GM18505 (cell line): ENCODE measurements at regions not wholly inside any gene's neighbourhood (a gene's known extent, or its start where the extent isn't known, plus 50 kb on each side); places are given as distances from the start of the nearest gene placed in this dataset.

Experiments used
- ATAC-seq: cut with Tn5 transposase; IDR thresholded peaks from one replicate; pipeline ENCODE4 v1.9.1; 2021; ENCODE audit not compliant: unreplicated experiment
- POLR2A ChIP-seq: IDR thresholded peaks from 4 replicates; pipeline ENCODE4 v1.6.1; 2011; ENCODE audit warnings: borderline replicate concordance; ENCODE audit not compliant: insufficient read depth, insufficient read length; ENCODE audit errors: extremely low read depth

DNA sequence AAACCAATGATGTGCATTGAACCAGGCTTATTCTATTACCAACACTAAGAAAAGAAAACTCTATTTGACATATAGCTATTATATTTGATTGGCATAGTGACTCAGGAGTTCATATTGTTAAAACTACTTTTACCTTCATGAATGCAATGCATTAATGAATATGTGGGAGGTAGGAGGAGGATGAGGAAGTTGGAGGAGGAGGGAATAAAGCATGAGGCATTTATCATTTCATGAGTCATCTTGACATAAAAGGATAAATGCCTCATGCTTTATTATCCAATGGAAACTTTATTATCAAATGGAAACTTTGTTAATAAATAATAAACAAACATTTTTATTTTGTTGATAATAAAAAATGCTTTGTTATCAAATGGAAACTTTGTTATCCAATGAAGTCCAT, 116.5 kb downstream of the SPRY2 start:
- TF ChIP-seq POLR2A, result no peak
- no peak for ATAC-seq

DNA sequence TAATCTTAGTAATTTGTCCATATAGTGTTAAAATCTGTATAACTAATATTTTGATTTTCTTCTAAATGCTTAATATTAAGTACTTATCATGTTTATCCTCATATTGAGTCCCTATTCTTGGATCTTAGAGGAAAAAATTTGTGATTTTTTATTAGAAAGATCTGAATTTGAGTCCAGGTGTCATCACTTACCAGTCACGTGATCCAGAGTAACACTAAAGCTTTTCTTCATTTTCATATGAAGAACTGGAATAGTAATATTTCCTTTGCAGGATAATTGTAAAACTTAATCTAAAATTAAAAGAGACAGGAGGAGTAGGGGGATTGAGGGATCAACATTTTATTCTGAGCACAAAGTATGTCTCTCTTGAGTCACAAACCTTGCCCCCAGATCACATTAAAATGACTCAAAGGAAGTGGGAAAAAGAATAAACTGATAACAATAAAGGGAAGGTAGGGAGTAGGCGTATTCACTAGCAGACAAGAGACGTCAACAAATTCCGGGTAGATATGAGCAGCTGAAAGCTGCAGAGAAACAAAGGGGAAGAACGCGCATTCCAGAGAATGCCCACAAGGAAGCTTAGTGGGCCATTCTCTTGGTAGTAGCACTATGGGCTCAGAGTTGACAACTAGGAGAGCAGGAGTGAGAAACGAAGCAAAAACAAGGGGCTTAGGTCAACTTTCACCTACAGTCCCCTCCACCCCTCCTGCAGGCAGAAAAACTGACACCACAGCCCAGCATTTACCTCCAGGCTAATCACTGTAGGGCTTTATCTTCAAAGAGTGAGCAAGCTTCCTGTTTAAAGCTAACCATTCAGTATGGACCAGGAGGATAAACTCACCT, 123.1 kb downstream of the SPRY2 start:
- ATAC-seq, result no peak
- no peak for TF ChIP-seq POLR2A

DNA sequence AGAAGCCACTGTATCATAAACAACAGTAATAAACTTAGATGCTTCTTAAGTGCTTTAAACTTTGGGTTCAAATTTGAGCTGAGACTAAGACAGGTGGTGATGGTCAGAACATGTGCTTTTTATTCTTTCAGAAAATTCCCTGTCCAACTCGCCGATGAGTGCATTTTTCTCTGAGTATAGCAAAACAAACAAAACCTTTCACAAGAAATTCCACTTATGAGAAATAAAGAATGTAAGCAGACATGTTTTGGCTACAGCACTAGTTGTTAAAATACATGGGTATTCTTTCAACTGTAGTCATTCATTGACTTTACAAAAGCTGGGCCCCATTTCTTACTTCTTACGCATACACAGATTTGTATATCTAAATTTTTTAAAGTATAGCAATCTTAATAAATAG, 125.6 kb downstream of the SPRY2 start:
- no peak for TF ChIP-seq POLR2A
- no peak for ATAC-seq

DNA sequence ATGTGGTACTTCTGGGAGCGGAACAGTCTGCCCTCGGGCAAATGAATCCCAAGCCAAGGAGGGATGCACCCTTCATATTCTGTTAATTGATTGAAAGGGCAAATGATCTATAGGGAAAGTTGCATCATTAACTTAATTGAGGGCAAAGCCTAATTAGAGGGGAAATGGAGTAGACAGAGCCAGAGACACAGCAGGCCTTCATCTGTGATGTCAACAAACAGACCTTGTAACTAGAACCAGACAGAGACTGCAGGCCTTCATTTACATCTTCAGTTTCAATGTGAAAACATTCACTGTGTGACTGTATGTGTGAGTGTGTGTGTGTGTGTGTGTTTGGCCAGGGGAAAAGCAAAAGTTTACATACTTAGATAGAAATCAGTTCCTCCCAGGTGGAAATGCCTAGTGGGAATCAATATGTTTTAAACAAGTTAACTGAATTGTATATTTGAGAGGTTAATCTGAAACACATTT, 126.4 kb downstream of the SPRY2 start:
- TF ChIP-seq POLR2A, result no peak
- ATAC-seq, result no peak

DNA sequence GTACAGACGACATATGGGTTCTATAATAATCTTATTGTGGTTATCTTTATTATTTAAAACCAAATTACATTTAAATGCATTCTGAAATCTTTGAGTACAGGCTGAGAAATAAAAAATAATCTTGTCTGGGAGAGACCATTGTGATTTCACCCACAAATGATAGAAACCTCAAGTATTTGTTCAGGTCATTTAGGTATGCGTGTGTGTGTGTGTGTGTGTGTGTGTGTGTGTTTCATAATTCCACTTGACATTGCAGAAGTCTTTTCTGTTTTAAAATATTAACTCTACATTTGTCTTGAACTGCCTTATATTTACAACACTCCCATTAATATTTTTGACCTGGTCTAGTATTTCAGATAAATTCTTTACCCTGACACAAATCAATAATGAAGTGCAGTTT, 126.9 kb downstream of the SPRY2 start:
- no peak for ATAC-seq
- no peak for TF ChIP-seq POLR2A

DNA sequence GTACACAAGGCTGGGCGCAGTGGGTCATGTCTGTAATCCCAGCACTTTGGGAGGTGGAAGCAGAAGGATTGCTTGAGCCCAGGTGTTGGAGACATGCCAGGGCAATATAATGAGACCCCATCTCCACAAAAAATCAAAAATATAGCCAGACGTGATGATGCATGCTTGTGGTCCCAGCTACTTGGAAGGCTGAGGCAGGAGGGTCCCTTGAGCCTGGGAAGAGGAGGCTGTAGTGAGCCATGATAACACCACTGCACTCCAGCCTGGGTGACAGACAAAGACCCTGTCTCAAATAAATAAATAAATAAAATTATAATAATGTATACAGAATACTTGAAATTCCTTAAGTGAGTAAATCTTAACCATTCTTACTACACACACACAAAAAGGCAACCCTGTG, 127.7 kb downstream of the SPRY2 start:
- ATAC-seq, result no peak
- TF ChIP-seq POLR2A, result no peak

DNA sequence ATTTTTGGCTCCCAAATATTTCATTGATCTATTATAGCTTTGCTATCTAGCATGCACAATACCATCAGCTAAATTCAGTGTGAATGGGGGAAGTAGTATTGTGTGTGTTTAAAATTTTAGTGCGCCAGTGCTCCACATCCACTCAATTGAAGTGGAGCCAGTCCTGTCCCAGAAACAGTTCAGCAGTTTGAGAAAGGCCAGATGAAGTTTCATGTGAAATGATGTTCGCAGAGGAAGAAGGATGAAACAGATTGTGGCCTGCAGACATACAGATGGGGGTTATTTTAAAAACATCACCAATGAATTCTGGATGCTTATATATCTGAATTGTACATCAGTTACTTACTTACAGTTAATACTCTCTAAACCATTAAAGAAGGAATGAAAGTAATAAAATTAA, 129.4 kb downstream of the SPRY2 start:
- ATAC-seq, result no peak
- no peak for TF ChIP-seq POLR2A

DNA sequence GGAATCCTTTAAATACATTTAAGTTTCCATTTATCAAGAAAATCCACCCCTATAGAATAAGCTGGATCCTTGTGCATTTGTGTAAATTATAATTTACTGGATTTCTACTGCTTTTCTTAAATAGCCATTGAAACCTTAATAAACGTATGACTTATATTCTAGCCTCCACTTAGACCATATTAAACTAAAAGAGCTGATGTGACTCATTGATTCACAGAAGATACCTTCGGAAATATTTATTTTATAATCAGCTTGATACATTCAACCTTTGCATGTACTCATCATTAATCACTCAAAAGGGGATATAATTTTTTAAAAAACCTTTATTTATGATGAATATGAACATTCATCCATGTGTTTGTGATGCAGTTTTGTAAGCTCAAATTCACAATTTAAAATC, 136.3 kb downstream of the SPRY2 start:
- TF ChIP-seq POLR2A, result no peak
- ATAC-seq, result no peak

DNA sequence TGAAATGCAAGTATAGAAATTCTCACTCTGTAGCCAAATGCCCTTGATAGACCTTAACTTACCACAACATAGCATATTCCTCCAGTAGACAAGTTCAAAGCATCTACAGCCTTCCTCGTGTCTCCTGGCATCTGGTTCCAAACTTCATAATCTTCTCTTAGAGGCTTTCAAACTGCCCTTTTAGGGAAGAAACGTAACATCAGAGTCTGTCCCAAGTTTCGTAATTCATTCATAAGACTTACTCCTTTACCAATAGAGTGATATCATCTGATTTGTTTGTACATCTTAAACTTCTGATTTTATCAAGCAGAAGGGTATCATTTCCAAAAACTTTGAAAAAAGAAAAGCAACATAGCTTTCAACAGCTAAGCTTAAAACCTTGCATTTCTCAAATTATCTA, 137.4 kb downstream of the SPRY2 start:
- no peak for ATAC-seq
- TF ChIP-seq POLR2A, result no peak

DNA sequence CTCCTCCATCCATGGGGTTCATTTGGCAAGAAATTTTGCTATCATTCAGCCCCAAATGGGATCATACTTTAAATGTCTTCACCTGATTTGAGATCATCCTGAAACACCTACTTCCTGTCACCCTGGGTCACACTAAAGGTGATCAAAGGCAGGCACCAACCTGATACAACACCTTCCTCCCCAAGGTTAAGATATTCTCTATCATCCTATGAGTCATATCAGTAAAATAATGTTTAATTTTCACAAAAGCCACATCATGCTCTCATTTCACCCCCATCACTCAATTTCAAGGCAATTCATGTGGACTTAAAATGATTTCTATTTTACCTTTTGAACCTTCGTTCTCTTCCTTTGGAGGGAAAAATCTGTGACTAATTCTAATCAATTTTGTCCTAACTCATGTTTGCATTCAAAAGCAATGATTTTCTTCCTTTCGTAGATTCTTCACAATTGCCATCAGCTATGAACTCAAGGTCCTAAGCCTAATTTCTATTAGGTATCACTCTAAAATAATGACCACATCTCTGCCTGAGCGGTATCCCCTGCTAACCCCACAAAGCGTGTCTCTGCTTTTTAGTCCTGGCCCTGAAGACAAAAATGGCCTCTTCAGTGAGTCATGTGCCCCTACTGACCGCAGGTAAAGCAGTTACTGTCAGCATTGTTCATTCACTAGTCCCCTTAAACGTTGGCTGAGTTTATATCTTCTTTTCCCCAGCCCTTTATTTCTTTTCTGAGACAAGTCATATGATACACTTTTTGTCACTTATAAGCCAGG, 139.0 kb downstream of the SPRY2 start:
- no peak for ATAC-seq
- no peak for TF ChIP-seq POLR2A

DNA sequence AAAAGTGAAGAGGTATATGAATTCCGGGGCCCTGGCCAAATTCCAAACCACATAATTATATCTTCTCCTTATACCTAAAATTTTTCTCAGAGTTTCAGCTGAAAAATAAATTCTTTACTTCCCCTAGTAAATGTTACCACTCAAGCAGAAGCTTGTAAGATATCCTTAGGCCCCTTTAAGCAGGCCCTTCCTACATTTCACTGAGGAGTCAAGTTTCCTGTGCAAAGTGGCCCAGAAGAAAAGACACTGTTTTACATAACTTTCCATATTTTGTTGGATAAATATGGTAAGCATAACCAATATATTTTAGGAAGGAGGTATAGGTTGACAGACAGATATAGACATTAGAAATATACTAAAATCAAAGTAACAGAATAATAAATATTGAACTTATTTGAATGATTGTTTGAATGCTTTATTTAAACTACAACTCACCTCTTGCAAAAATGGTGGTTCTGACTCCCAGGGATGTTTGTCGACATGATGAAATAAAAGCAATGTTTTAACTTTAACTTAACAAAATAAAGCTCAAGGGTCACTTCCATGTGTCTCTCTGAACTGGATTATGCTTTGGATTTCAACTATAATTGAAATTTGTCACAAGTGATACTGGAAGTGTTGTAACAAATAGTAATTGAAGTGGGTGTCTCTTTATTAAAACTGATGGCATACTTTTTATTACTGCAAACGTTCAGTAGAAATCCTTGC, 141.2 kb downstream of the SPRY2 start:
- TF ChIP-seq POLR2A, result no peak

DNA sequence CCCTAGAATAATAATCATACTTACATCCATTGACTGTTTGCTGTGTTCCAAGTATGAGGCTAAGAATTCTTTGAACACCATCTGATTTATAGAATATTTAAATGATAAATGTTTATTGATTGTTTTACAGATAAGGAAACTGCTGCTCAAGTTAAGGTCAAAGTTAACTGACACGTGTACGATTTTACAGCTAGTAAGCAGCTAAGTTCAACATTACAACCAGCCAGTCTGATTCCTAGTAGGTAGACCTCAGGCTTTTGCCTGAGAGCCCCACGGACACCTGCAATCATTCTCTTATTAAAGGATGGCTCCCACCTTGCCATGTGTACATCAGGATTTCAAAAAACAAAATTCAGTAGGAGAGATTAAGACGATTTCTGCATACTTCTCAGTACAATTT, 141.9 kb downstream of the SPRY2 start:
- ATAC-seq, result no peak
- TF ChIP-seq POLR2A, result no peak

More for the DNA sequence above, 141.2 kb downstream of the SPRY2 start:
- no peak for ATAC-seq

DNA sequence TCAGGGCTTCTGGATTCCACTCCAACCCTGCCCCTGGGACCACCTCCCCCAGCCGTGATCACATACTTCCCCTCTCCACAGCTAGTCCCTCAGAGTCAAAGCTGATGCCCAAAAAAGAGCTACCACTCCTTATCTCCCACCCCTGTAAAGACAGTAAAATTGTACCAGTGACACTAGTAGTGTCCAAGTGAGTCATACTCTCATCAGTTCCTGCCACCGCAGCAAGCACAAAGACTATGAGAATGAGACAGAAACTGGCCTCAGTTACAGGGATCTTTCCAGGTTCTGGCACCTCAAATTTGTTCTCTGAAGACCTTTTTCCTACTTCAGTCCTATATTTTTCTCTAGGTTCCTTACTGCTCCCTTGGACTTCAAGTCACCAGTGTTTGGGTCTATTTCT, 144.2 kb downstream of the SPRY2 start:
- no peak for ATAC-seq
- no peak for TF ChIP-seq POLR2A
